ENCODE measurements at regions not wholly inside any gene's neighbourhood (a gene's known extent, or its start where the extent isn't known, plus 50 kb on each side); places are given as distances from the start of the nearest gene placed in this dataset.

DNA sequence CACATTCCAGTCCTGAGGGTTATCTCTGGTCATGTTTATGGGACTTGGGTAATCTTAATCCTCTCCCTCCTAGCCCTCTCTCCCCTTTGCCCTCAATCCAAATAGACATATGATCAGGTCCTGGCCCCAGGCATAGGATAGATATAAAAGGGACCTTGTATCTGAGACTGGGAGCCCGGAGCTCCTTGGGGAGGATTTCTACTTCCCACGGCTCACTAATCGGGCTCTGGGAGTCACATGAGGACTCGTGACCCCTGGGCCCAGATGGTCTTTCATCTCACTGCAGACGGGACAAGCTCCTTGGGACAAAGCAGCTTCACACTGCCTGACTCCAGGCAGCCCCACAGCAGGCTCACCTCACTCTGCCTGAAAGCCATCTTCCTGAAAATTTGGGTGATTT, 57.8 kb upstream of the LYRM9 start:
- no peaks in the 10 kb centered on the region for H3K9me3 ChIP-seq (ENCODE audit: low read length)
- no peak overlapping the region for H2AFZ ChIP-seq (ENCODE audit: low read length)
- no peaks in the 10 kb centered on the region for H4K20me1 ChIP-seq (ENCODE audit: insufficient read depth, low read length)
- no peaks in the 10 kb centered on the region for H3K79me2 ChIP-seq (ENCODE audit: insufficient read depth, low read depth, low read length)
- BruUV-seq (replicated peaks), result no TSS peak
- ChIA-PET CTCF (ENCODE audit: unreplicated experiment) (no interaction called here), POLR2A (no interaction called here)
- no peak overlapping the region for H3K4me2 ChIP-seq (ENCODE audit: low read length)
- intact Hi-C loops (cut with micrococcal nuclease; ENCODE audit: unreplicated experiment), result no loop called here
- H3K9me2 ChIP-seq (ENCODE audit: insufficient read depth, low read length), result no peaks in the 10 kb centered on the region
- H3K4me3 ChIP-seq (ENCODE audit: low read depth, low read length, poor library complexity, severe bottlenecking), result no peak overlapping the region
- TF ChIP-seq, protein P1, sequence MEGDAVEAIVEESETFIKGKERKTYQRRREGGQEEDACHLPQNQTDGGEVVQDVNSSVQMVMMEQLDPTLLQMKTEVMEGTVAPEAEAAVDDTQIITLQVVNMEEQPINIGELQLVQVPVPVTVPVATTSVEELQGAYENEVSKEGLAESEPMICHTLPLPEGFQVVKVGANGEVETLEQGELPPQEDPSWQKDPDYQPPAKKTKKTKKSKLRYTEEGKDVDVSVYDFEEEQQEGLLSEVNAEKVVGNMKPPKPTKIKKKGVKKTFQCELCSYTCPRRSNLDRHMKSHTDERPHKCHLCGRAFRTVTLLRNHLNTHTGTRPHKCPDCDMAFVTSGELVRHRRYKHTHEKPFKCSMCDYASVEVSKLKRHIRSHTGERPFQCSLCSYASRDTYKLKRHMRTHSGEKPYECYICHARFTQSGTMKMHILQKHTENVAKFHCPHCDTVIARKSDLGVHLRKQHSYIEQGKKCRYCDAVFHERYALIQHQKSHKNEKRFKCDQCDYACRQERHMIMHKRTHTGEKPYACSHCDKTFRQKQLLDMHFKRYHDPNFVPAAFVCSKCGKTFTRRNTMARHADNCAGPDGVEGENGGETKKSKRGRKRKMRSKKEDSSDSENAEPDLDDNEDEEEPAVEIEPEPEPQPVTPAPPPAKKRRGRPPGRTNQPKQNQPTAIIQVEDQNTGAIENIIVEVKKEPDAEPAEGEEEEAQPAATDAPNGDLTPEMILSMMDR (conservative IDR thresholded peaks at IDR 0.05; ENCODE audit: low read length), result no peak
- no peak for TF ChIP-seq EZH2phosphoT487 (IDR thresholded peaks at IDR 0.05; ENCODE audit: borderline replicate concordance, low read depth, low read length)
- no peaks in the 10 kb centered on the region for H3K4me1 ChIP-seq (ENCODE audit: insufficient read depth, low read length, poor library complexity, severe bottlenecking)
- H3K36me3 ChIP-seq (ENCODE audit: insufficient read depth, low read length), result no peaks in the 10 kb centered on the region
- no peak overlapping the region for H3K27ac ChIP-seq (ENCODE audit: low read depth, low read length, poor library complexity, severe bottlenecking)
- no peak for DNase-seq (ENCODE audit: low spot score)

DNA sequence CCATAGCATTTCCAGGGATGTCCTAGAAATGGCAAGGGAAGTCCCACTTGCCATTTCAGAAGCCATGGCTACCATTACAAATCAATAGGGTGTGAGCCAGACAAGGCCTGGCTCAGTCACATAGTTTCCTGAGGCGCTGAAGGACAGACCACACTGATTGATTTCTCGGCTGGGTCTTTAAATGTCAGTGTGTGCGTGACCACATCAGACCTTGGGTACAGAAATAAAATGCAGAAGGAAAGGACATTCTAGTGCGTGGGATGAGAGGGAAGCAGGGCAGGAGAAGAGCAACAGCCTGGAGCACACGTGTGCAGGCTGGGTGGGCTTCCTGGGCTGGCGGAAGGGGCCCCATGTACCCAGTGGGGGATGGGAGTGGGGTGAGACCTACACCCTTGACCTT, 58.7 kb upstream of the LYRM9 start:
- Histone ChIP-seq H3K4me2 (ENCODE audit: low read length) (no peak overlapping the region), H3K79me2 (ENCODE audit: insufficient read depth, low read depth, low read length) (no peaks in the 10 kb centered on the region), H3K9me2 (ENCODE audit: insufficient read depth, low read length) (no peaks in the 10 kb centered on the region), H2AFZ (ENCODE audit: low read length) (no peak overlapping the region), H4K20me1 (ENCODE audit: insufficient read depth, low read length) (no peaks in the 10 kb centered on the region), H3K9me3 (ENCODE audit: low read length) (no peaks in the 10 kb centered on the region), H3K4me3 (ENCODE audit: low read depth, low read length, poor library complexity, severe bottlenecking) (no peak overlapping the region), H3K27ac (ENCODE audit: low read depth, low read length, poor library complexity, severe bottlenecking) (no peak overlapping the region), H3K4me1 (ENCODE audit: insufficient read depth, low read length, poor library complexity, severe bottlenecking) (no peaks in the 10 kb centered on the region), H3K36me3 (ENCODE audit: insufficient read depth, low read length) (no peaks in the 10 kb centered on the region)
- DNase-seq (ENCODE audit: low spot score), result no peak
- CTCF ChIA-PET (ENCODE audit: unreplicated experiment), result no interaction called here
- no peak for TF ChIP-seq EZH2phosphoT487 (IDR thresholded peaks at IDR 0.05; ENCODE audit: borderline replicate concordance, low read depth, low read length)
- TF ChIP-seq, protein P1 (conservative IDR thresholded peaks at IDR 0.05; ENCODE audit: low read length), result no peak
- intact Hi-C loops (cut with micrococcal nuclease; ENCODE audit: unreplicated experiment), result no loop called here
- BruUV-seq (replicated peaks), result no TSS peak
- POLR2A ChIA-PET, result interaction anchor here (0.6 kb wide), 1 partner anchor 170 kb away, joined by 3 read pairs; no protein-coding TSS in a partner anchor

DNA sequence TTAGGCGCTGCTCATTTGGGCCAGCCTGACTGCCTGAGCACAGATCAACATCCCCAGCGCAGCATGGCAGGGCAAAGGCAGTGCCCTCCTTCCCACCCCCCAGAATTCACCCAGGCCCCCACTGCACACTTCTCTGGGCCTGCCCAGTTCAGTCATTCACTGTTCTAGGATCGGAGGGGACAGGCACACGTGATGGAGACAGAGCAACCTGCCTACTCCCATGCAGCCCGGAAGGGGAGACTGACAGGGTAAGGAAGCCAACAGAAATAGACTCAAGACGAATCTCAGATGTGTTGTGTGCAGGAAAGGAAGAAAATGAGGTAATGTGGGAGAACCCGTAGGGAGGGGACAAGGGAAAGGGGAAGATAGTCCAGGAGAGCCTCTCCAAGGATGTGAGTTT, 59.2 kb upstream of the LYRM9 start:
- Histone ChIP-seq H3K36me3 (ENCODE audit: insufficient read depth, low read length) (no peaks in the 10 kb centered on the region), H3K4me1 (ENCODE audit: insufficient read depth, low read length, poor library complexity, severe bottlenecking) (no peaks in the 10 kb centered on the region), H3K27ac (ENCODE audit: low read depth, low read length, poor library complexity, severe bottlenecking) (no peak overlapping the region), H3K4me3 (ENCODE audit: low read depth, low read length, poor library complexity, severe bottlenecking) (no peak overlapping the region), H3K9me3 (ENCODE audit: low read length) (no peaks in the 10 kb centered on the region), H2AFZ (ENCODE audit: low read length) (no peak overlapping the region), H3K79me2 (ENCODE audit: insufficient read depth, low read depth, low read length) (no peaks in the 10 kb centered on the region), H3K9me2 (ENCODE audit: insufficient read depth, low read length) (no peaks in the 10 kb centered on the region), H3K4me2 (ENCODE audit: low read length) (no peak overlapping the region), H4K20me1 (ENCODE audit: insufficient read depth, low read length) (no peaks in the 10 kb centered on the region)
- ChIA-PET CTCF (ENCODE audit: unreplicated experiment) (no interaction called here), POLR2A (interaction anchor here (0.6 kb wide), 1 partner anchor 171 kb away, joined by 3 read pairs; no protein-coding TSS in a partner anchor)
- intact Hi-C loops (cut with micrococcal nuclease; ENCODE audit: unreplicated experiment), result no loop called here
- no peak for DNase-seq (ENCODE audit: low spot score)
- no TSS peak for BruUV-seq (replicated peaks)
- TF ChIP-seq EZH2phosphoT487 (IDR thresholded peaks at IDR 0.05; ENCODE audit: borderline replicate concordance, low read depth, low read length), result no peak

Data from OCI-LY7 (cell line).